PFSK-1 (cell line): ENCODE measurements at regions not wholly inside any gene's neighbourhood (a gene's known extent, or its start where the extent isn't known, plus 50 kb on each side); places are given as distances from the start of the nearest gene placed in this dataset.

Source experiments
- FOXP2 ChIP-seq: optimal IDR thresholded peaks from 2 replicates; pipeline ENCODE3; 2011; ENCODE audit warnings: borderline replicate concordance, control low read depth, inconsistent platforms; ENCODE audit not compliant: insufficient read depth; ENCODE audit errors: extremely low read length, extremely low read depth
- POLR2AphosphoS5 ChIP-seq: IDR thresholded peaks from 2 replicates; pipeline ENCODE4 v1.6.1; 2012; ENCODE audit warnings: low read depth, mild to moderate bottlenecking, control low read depth, low read length, moderate library complexity
- REST ChIP-seq, 2 experiments: IDR thresholded peaks; 2 replicates each; pipeline versions ENCODE4 v1.6.1 to v1.8.0; 2011 to 2012; ENCODE audit warnings: low read depth in 2 of 2, low read length in 2 of 2, control low read depth in 1 of 2, inconsistent platforms in 1 of 2, mild to moderate bottlenecking in 1 of 2, moderate library complexity in 1 of 2; ENCODE audit not compliant: insufficient read depth in 1 of 2
- SIN3A ChIP-seq: IDR thresholded peaks from 2 replicates; pipeline ENCODE4 v1.6.1; 2012; ENCODE audit warnings: mild to moderate bottlenecking, low read length, moderate library complexity, borderline replicate concordance; ENCODE audit not compliant: insufficient read depth
- TAF1 ChIP-seq: IDR thresholded peaks from 2 replicates; pipeline ENCODE4 v1.6.1; 2012; ENCODE audit warnings: low read length, control low read depth, borderline replicate concordance; ENCODE audit not compliant: insufficient read depth

GRCh38 chr17:6179017-6179416, 108.8 kb downstream of the WSCD1 start:
- TF ChIP-seq REST (IDR thresholded peaks at IDR 0.05; ENCODE audit: insufficient read depth in 1 of 2, low read depth in 2 of 2, low read length in 2 of 2) (no peak), POLR2AphosphoS5 (no peak), TAF1 (no peak), FOXP2 (no peak), SIN3A (no peak)
